DMS79 treated with DMSO at 0.1 percent for 48 hours (cell line): ENCODE measurements at regions not wholly inside any gene's neighbourhood (a gene's known extent, or its start where the extent isn't known, plus 50 kb on each side); places are given as distances from the start of the nearest gene placed in this dataset.
"Not testable (repeated sequence)": the region's sequence is repeated elsewhere in the genome, so short reads cannot be mapped to it uniquely, and the experiment has no call there.

ENCODE experiments used
- DNase-seq: peaks from one replicate; lab custom pipeline; 2025; lab: John Stamatoyannopoulos, UW

GRCh38 chr9:102941868-102942267, 53.3 kb upstream of the CYLC2 start:
- DNase-seq, result no peak

DNA sequence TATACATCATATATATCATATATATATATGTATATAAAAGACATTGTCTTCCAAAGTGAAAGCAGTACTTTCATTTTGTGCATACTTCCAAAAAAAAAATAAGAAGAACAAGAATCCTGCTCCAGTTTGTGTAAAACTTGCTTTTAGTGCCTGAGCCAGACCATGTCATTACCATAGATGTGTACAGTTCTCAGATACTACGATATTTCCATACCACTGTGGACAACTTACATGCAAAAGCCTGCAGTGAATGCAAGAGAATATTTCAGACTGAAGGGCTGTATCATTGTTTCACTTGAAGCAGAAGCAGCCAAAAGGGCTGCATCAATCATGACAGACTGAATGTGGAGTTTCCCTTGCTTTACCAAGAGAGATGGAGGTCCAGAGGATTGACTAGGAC, 72.6 kb upstream of the CYLC2 start:
- DNase-seq, result no peak

- DNase-seq, result no peak
These were observed 83.9 kb upstream of the CYLC2 start for GRCh38 chr9:102911185-102911584.

DNA sequence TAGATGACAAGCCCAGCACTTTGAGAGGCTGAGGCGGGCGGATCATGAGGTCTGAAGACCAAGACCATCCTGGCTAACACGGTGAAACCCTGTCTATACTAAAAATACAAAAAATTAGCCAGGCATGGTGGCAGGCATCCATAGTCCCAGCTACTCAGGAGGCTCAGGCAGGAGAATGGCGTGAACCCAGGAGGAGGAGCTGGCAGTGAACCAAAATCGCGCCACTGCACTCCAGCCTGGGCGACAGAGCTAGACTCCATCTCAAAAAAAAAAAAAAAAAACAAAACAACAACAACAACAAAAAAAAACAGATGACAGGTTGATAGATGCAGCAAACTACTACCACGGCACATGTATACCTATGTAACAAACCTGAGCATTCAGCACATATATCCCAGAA, 89.3 kb upstream of the CYLC2 start:
- DNase-seq, result not testable (repeated sequence)

DNA sequence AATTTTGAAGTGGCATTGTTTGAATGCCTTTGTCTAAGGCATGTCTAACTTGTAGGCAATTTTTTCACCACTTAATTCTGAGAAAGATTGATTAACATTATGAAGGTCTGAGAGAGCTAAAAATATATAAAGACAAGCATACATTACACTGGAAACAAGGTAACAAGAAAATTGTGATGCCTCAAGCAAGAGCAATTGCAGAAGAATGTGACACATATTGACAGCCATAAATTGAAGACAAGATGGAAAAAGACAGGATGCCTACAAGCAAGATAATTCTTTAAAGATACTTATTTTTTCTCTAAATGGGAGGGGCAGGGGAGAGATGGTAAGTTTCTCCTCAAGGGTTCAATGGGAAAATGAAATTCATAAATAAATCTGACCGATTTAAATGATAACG, 103.1 kb upstream of the CYLC2 start:
- no peak for DNase-seq

- not testable (repeated sequence) for DNase-seq
These were observed 106.4 kb upstream of the CYLC2 start for GRCh38 chr9:102888747-102889146.

GRCh38 chr9:102875687-102876086, 119.4 kb upstream of the CYLC2 start:
- DNase-seq, result no peak

- no peak for DNase-seq
These were observed 127.6 kb upstream of the CYLC2 start for GRCh38 chr9:102867488-102867887.

GRCh38 chr9:102862478-102862877, 132.7 kb upstream of the CYLC2 start:
- no peak for DNase-seq

- no peak for DNase-seq
These were observed 139.5 kb upstream of the CYLC2 start for GRCh38 chr9:102855641-102856040.

DNA sequence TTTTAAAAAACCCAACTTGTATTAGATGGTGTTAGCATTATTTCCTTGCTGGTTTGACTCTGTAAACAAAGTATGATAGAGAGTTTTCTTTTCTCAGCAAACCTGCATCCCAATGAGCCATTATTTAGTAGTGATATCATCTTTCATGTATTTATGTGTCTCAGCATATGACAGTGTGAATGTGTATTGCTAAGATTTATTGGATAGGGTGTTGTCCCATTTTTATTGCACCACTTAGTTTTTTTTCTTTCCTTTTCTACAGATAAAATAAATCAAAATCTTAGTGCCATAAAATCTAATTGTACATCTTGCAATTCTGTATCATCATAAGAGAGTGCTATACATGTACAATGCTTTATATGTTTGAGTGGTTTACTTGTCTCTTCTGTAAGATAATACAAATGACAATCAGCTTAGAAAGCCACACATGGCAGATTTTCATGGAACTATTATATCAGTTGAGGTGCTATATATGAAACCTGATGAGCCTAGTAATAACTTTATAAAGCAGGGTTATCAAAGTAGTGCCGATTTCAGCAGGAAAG, 149.2 kb upstream of the CYLC2 start:
- no peak for DNase-seq

- no peak for DNase-seq
These were observed 150.4 kb upstream of the CYLC2 start for GRCh38 chr9:102844716-102845115.

- no peak for DNase-seq
These were observed 152.7 kb upstream of the CYLC2 start for GRCh38 chr9:102842423-102842822.

- DNase-seq, result no peak
These were observed 153.8 kb upstream of the CYLC2 start for GRCh38 chr9:102841376-102841775.

DNA sequence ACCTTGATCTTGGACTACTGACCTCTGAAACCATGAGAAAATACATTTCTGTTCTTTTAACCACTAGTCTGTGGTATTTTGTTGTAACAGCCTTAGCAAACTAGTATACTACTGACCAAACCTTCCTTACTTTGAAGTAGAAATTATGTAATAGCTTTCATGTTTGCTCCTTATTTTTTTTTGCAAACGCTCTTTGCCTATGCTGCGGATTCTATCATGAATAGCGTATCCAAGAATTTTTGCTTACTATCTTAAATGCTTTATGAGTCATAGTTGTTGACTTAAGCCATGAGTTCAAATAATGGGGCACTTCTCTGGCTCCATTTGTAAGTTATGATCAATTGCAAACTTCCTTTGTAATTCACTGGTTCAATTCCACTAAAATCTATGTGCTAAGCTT, 154.8 kb upstream of the CYLC2 start:
- DNase-seq, result no peak

DNA sequence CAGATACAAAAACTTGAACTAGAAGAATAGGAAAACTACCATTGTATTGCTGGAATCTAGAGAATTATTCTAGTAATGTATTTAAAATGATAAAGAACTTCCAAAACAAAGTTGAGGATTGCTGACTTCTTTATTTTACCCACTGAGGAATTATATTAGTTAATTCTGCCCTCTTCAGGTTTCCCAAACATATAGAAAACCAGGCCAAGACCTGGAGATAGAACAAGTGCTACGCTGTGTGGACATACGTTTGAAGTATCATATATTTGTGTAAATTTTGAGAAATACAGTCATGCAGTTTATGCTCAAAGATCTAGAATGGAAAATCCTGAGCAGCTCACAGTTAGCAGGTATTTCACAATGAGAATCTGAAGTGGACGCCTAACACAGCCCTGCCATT, 162.3 kb upstream of the CYLC2 start:
- DNase-seq, result no peak

- no peak for DNase-seq
These were observed 198.9 kb upstream of the CYLC2 start for GRCh38 chr9:102796244-102796643.

GRCh38 chr9:102795532-102795931, 199.6 kb upstream of the CYLC2 start:
- no peak for DNase-seq

DNA sequence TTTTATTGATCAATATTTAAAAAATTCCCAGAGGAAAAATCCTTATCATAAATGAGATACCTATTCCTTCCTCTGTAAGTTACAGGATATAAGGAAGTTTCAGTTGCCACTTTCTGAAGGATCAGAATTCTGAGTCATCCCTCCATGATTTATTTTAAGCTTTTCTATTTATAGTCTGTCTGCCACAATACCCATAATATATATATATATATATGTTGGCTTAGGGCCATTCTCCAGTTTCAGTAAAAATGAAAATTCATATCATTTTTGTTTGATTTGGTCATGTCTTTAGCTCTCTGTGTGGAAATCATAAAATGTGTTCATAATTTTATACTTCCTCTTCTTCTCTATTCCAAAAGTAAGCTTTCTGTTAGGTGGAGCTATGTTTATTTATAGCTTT, 215.8 kb upstream of the CYLC2 start:
- no peak for DNase-seq

- no peak for DNase-seq
These were observed 216.4 kb upstream of the CYLC2 start for GRCh38 chr9:102778746-102779145.

DNA sequence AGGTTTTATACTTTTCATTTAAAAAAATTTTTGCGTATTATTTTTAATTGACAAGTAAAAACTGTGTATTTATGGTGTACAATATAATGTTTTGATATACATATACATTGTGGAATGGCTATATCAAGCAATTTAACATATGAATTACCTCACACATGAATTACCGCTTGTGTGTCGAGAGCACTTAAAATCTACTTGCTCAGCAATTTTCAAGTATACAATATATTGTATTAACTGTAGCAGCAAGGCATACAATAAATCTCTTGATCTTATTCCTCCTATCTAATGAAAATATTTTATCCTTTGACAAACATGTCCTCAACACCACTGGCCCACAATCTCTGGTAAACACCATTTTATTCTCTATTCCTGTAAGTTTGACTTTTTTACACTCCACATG, 224.4 kb upstream of the CYLC2 start:
- DNase-seq, result no peak

DNA sequence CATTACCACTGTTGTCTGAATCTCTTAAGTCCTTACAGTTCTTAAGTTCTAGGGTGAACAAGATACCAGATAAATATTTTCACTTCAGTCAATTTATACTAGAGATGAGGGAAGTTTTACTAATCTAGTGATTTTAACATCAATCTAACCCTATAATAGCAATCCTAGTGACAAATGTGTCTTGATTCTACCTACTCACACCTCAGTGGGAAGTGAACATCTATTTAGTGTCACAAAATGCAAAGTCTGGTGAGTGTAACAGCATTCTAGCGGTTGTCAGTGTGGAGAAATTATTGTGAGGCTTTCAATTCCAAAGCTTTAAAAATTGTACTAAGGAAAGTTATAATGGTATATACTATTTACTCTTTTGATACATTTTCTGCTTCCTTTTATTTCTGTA, 225.8 kb upstream of the CYLC2 start:
- DNase-seq, result no peak

- no peak for DNase-seq
These were observed 227.1 kb upstream of the CYLC2 start for GRCh38 chr9:102768002-102768401.

DNA sequence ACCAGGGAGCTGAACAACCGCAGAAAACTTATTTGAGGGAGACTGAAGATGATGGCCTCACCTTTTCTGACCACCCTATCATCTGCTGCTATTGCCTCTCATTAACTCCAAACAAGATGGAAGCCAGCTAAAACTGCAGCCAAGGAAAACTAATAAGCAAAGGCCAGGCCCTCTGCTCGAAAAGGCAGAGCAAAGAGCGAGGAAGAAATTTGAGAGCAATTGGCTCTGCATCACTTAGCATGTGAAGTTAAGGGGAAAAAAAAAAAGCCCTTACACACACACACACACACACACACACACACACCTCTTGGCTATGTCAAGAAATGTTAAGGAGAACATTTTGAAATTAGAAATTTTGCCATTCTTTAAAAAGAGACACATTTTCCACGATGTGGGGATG, 228.1 kb upstream of the CYLC2 start:
- no peak for DNase-seq

DNA sequence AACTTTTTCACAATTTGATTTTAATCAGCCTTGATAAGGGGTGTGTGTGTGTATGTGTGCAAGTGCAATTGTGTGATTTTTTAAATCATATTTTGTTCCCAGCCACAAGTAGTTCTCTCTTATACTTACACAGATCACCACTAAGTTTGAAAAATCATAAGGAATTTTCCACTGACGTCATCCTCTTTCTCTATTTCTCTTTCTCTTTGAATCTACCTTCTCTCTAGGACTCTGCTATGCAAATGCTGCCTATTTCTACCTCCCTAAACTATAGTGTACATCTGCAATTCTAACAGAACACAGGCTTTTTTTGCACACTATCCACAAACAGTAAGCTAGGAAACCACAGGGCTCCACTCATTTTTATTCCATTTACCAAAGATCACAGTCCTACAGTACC, 254.6 kb upstream of the CYLC2 start:
- DNase-seq, result no peak
